GM18870 (cell line): ENCODE measurements at regions not wholly inside any gene's neighbourhood (a gene's known extent, or its start where the extent isn't known, plus 50 kb on each side); places are given as distances from the start of the nearest gene placed in this dataset.
A peak's percentile ranks its signal among the peaks of the same experiment; 100 is the strongest.
"Not testable (repeated sequence)": the region's sequence is repeated elsewhere in the genome, so short reads cannot be mapped to it uniquely, and the experiment has no call there.

ENCODE experiments used
- ATAC-seq: cut with Tn5 transposase; IDR thresholded peaks from one replicate; pipeline ENCODE4 v1.9.1; 2021; ENCODE audit warnings: moderate library complexity; ENCODE audit not compliant: unreplicated experiment

DNA sequence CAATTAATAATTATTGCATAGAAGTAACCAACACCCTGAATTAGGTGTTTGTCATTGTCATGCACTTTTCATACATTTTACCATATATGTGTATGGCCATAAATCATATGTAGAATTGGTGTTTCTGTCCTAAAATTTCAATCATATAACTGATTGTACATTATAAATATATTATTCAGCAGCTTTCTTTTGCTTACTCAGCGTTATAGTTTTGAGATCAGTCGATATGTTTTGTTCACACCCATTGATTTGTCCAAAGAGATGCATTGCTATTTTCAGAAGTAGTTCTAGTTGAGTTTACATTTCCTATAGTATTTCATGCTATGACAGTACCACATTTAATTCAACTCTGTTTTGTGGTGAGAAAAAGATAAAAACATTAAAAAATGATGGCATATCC, 50.5 kb upstream of the PARP4 start:
- ATAC-seq, result no peak

DNA sequence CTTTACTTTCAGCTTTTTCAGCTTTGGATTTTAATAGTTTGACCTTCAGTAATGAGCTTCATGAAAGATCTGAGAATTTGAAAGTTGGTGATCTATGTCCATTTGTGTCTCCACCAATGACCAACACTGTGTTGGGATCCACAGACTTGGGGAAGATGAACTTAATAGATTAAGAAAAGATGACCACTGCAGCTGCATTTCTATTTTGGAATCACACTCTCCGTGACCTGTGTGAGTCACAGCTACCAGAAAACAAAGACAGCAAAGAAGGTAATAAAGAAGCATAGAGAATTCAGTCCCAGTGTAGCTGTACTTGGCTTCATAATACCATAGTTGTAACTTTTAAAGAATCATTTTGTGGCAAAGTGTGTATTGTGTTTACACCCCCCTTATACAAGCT, 51.4 kb upstream of the PARP4 start:
- ATAC-seq, result not testable (repeated sequence)

DNA sequence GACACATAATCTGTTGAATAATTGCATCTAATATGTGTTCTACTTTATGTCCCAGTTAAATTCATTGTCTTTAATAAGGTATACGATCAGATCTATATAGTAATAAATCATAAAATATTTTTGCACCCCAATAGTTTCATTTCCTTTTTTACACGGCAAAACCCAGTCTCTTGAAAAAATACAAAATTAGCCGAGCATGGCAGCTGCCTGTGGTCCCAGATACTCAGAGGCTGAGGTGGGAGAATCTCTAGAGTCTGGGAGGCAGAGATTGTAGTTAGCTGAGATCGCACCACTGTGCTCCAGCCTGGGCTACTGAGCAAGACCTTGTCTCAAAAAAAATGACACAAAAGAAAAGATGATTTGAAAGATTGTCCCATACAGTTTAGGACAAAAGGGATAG, 52.3 kb upstream of the PARP4 start:
- ATAC-seq, result peak; percentile 52

DNA sequence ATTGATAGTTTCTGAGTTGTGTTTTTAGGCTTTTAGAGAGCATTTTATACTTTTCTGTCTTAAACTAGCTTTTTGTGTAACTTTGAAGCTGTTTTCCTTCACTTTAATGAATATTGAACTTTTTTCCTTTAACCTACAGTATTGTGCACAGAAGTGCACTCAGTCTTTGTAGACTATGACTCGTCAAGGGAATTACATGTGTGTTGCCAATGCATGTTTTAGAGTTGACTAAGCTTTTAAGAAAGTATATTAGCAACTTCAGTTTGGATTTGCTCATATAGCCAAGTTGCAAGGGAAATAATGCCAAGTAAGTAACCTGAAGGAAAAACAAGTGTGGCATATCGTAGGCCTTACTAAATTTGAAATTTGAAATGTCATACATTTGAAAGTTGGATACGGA, 55.0 kb upstream of the PARP4 start:
- not testable (repeated sequence) for ATAC-seq

DNA sequence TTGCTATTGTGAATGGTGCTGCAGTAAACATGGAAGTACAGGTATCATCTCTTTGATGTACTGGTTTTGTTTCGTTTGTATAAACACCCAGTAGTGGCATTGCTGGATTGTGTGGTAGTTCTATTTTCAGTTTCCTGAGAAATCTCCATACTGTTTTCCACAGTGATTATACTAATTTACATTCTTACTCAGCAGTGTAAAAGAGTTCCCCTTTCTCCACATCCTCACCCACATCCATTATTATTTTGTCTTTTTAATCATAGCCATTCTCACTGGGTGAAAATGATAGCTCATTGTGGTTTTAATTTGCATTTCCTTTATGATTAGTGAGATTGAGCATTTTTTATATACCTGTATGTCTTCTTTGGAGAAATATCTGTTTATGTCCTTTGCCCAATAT, 62.3 kb upstream of the PARP4 start:
- no peak for ATAC-seq

DNA sequence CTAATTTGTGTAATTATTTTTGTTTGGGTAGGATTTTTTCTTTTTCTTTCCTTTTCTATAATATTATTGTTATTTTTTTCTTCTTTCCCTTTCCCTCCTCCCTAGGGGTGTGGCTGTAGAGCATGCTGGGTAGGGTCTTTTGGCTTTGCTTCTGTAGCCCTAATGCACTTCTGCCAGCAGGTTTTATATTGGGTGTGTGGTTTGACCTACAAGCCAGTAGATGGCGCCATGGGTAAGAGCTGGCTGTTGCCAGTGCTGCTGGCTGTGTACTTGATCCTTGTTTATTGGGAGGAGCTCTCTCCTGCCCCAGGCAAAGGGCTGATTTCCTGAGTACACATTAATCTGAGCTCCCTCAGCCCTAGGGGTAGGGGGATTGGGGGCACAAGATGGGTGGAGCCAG, 67.7 kb upstream of the PARP4 start:
- ATAC-seq, result not testable (repeated sequence)

DNA sequence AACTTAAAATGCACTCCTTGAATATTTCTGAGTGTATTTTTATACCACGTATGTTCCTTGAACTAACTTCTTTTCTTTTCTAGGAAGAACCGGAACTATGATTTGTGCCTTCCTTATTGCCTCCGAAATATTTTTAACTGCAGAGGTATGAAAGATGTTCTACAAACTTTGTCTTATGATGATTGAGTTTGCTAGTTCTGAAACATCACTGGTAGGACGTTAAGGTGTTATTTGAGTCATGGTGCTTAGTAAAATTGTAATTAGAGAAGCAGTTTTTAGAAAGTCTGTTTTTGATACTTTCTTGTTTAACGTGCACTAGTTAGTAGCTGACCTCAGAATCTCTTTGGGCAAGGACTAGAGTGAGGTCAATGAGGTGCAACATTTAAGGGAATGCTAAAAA, 69.0 kb upstream of the PARP4 start:
- not testable (repeated sequence) for ATAC-seq

DNA sequence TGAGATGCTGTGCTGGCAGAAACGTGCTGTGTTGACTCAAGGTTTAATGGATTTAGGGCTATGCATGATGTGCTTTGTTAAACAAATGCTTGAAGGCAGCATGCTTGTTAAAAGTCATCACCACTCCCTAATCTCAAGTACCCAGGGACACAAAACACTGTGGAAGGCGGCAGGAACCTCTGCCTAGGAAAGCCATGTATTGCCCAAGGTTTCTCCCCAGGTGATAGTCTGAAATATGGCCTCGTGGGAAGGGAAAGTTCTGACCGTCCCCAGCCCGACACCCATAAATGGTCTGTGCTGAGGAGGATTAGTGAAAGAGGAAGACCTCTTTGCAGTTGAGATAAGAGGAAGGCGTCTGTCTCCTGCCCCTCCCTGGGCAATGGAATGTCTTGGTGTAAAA, 79.1 kb upstream of the PARP4 start:
- ATAC-seq, result not testable (repeated sequence)

DNA sequence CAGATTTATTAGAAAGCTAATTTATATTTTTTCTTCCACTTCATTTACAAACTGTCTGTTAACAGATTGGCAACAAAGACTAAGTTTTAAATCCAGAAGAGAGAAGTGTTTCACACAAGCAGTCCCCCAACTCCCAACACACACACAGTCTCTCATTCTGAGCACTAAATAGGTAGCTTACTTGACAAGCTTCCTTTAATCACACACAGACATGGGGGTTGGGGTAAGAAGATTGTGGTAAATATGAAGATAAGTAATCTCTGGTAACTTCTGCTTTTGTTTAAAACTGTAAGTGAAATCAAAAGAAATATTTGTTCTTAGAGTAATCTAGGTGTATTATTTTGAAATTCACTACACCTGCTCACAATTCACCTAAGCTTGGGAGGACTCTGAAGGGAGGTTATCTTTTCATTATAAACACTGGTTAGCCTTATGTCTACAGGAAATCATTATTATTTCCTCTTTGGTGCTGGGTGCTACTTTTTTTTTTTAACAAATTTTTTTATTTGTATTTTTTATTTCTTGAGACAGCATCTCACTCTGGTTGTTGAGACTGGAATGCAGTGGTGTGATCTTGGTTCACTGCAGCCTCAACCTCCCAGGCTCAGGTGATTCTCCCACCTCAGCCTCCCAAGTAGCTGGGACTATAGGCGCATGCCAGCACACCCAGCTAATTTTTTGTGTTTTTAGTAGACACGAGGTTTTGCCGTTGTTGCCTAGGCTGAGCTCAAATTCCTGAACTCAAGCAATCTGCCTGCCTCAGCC, 82.1 kb upstream of the ATP12A start:
- not testable (repeated sequence) for ATAC-seq

DNA sequence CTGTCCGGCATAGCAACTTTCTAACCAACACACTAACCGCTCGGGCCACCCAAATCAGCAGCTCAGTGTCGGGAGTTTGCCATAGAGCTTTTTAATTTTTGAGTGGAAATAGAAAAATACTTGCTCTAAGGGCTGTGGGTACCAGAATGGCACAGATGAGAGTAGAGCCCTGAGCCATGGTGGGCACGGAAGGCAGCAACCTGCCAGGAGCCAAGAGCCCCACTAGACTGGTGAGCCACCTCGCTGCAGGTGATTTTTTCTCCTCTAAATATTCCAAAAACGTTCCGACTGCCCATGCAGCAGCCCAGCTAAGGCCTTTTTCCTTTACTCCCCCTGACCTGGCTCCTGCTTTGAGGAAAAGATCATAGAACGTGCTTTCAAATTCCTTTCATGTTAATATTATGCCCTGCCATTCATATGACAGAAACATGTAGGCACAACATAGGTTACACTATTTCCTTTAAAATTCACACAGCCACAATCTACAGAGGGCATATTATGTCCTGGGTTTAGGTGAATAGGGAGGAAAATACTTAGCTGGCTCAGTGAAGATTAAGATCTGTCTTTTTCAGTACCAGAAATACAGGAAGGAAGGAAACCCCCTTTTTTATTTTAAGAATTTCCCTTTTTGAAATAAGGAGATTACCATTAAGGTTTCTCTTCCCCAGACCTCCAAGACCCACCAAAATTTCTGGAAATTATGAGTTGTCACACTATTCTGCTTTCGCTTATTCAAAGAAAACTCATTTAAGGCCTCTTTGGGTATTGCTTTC, 81.0 kb upstream of the ATP12A start:
- not testable (repeated sequence) for ATAC-seq

DNA sequence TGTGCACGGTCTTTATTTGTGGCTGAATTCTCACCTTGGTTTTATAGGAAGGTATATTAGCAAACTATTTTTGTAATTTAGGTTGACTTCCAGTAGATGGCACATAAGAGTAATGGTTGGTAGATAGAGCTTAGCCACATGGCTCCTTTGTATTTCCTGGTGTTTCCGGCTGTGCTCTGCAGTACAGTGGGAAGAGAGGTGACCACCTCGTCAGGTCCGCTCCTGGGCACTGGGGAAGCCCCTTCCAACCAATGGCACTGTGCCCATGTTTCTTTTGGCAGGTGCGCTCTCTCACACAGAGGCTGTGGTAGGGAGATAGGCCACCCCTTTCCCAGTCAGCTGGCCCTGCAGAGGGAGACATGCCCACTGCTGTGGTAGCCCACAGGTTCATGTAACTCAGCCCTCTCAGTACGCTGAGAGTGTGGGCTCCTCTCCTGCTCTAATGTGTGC, 74.3 kb upstream of the ATP12A start:
- ATAC-seq, result no peak

DNA sequence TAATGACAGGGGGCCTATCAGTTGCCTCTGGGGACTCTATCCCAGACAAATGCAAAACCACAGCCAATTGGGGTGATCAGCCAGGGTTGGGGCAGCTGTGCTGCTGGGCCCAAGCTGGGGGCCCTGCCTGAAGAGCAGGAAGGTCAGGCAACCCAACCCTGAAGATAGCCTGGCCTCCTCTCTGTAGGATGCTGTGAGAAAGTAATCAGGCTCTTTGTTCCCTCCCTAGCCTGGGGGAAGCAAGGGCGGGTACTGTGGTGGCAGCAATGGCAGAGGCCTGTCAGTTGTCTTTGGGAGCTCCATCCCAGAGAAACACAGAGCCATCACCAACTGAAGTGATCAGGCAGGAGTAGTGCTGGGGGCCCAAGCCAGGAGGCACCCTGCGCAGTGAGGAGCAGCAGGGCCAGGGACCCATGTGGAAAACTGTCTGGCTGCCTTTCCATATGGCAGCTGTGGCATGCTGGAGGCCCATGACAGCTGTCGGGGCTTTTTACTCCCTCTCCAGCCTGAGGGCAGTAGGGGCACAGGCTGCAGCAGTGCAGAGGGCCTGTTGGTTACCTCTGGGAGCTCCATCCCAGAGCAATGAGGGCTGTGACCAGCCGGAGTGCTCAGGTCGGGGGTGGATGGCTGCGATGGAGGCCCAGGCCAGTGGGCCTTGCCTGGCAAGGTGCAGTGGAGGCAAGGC, 73.6 kb upstream of the ATP12A start:
- ATAC-seq, result no peak

DNA sequence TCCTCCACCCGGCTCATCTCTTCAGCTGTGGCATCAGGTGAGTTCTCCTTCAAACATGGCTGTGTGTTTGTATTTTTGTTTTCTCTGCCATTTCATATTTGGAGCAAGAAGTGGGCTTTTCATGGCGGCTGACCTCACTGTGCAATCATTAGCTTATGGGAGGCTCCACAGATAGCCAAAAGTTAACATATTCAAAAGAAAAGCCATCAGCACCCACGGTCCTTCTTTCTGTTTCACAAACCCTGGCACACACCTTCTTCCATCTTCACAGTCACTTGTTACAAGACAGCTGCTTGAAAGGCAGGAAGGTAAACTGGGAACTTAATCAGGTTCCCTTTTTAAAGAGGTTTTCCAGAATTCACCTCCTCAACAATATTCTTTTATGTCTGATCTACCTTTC, 69.3 kb upstream of the ATP12A start:
- ATAC-seq, result no peak

DNA sequence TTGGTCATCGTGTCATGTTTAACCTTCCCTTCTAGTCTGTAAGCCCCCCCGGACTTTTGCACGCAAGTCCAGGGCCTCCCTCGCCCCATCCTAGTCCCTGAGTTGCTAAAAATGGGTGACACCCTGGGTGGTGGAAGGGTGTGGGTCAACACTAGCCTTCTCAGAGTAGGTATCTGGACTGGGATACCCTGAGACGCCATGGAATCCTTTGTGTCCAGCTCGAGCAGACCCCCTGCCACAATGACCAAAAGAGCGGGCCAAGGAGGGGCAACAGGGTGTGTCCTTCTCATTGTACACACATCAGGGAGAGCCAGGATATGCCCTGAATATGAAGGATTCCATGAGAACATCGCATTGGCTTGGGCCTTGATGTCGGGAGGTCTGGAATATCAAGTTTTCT, 67.5 kb upstream of the ATP12A start:
- ATAC-seq, result no peak

DNA sequence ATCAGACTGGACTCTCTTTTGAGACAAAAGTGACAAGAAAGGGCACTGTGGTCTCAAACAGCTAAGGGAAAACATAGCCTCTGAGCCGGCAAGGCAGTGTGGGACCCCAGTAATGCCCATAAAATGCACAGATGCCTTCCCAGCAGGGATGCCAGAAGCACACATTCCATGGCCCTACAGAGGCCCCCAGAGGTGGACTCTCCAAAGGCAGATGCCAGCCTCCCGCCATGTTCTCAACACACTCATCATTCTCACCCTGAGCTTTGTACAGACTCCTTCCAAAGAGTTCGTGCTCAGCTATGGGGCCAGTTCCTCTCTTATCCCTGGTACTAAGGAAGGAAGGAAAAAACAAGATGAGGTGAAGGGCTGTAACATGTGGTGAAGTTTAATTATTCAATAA, 67.1 kb upstream of the ATP12A start:
- ATAC-seq, result no peak

DNA sequence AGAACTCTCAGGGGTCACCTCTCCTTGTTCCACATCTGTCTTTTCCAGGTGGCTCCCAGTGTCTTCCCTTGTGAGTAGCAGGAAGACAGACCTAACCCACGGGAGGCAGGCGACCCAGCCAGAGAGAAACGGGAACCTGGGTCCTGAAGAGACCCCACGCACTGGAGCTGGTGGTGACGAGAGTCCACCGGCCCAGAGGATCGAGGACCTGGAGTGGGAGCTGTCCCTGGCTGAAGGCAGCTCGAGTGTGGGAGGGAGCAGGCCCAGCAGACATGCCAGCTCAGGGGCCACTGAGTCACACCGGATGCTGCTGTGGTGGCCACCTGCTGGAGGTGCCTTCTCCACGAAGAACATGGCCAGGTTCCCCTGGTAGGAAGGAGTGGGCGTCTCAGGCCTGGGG, 66.5 kb upstream of the ATP12A start:
- ATAC-seq, result no peak

DNA sequence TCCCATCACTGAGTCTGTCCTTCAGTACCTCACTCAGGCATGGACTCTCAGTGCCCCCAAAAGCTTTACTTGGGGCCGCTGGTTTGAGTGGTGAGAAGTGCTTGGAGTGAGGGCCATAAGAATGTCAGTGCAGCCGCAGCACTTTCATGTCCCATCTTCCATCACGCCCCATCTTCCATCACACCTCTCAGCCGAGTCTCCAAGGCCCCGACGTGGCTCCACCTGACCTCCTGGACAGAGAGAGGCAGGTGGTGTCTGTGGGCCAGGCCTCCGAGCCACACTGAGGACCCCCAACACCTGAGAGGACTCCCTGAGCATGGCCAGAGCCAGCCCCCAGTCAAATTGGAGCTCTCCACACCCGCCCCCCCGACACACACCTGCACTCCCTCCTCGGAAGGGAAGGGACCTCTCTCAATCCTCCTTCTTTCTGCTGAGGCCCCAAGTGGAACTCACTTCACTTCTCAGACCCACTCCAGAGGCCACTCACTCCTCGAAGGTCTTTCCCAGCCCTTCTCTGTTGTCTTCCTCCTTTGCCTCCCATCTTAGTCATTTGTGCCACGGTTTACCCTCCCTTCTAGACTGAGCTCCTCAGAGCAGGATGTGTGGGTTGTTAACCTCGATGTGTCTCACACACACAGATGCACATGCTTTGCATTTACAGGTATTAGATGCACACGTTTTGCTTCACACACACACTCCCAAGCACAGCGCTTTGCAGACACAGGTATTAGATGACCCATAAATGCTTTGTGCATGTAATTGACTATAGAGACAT, 65.7 kb upstream of the ATP12A start:
- ATAC-seq, result no peak

DNA sequence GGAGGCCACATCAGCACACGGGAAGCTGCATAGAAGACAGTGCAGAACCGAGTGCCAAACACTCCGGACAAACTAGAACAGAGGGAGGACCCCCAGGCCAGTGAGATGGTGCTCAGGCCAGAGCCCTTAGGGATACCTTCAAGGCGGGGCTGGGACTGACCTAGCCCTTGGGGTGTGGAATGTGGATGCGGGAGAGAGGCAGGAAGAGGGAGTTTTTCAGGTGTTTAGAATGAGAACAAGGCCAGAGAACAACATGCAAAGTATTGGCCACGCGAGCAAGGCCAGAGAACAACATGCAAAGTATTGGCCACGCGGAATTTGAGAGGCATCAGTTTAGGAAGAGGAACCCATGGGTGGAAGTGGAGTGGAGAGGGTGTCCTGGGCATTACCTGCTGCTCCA, 65.1 kb upstream of the ATP12A start:
- ATAC-seq, result no peak

DNA sequence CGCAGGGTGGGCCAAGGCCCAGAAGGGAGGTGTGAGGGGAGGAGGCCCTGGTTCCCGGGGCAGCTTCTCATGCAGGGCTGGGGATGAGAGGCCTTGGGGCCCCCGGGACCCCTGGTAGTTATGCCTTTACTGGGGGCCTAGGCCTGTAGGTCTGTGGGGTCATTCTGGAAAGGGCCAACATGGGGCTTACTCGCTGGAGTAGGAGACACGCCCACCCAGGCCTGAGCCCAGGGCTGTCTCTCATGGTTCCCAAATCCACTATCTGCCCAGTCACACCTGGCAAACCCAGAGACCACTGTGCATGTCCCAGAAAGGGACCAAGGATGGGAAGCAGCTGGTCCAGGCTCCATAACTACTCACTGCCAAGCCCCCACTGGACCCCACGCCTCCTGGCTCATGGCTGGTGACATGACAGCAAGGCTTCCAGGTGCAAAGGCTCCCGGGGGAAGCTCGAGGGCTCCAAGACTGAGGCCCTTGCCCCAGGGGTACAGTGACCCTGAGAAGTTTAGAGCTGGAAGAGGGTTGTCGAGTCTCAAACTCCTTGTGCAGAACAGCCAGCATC, 64.2 kb upstream of the ATP12A start:
- ATAC-seq, result no peak

DNA sequence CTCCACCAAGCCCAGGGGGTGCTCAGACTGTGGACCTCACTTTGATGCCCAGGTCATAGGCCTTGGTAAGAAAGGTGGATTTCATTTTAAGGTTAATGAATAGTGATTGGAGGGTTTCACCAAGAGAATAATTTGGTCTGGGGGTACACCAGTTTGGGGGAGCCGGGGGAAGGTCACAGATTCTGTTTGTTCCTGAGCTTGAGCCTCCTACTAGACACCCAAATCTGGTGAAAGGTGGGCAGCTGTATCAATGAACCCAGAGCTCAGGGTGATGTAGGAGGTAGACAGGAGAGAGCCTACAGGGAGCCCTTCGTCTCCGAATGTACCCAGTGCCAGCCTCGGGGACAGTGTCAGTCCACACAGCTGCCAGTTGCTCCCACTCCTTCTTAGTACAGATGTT, 63.7 kb upstream of the ATP12A start:
- no peak for ATAC-seq
